PC-9 (cell line): ENCODE measurements at regions not wholly inside any gene's neighbourhood (a gene's known extent, or its start where the extent isn't known, plus 50 kb on each side); places are given as distances from the start of the nearest gene placed in this dataset.

Experiments
- BruUV-seq: library from RNA; stranded (reverse); fragments of 400-500 nt; replicated peaks from 2 replicates; lab custom pipeline; 2021; lab: Mats Ljungman, UMichigan
- CTCF ChIA-PET: fragments of 300-600 bp; sonication (Branson Sonifier 250); formaldehyde crosslinking; loops from one replicate; lab custom pipeline; 2022; ENCODE audit warnings: antibody characterized with exemption; lab: Charles Lee
- POLR2A ChIA-PET: fragments of 300-600 bp; sonication (Branson Sonifier 250); formaldehyde crosslinking; loops from one replicate; lab custom pipeline; 2022; ENCODE audit warnings: antibody characterized with exemption; ENCODE audit not compliant: unreplicated experiment; lab: Charles Lee
- DNase-seq, 2 experiments: peaks; one replicate each; pipeline versions ENCODE4 v3.0.0 to v3.0.0-alpha.2; 2015 to 2022; ENCODE audit warnings: mixed read lengths in 1 of 2
- H2AFZ ChIP-seq: fragments of 200-600 bp; sonication (generic); 2 replicates; pipeline ENCODE4 v1.8.1; 2017; ENCODE audit warnings: antibody characterized with exemption
- H3F3A ChIP-seq: fragments of 200-600 bp; sonication (generic); 2 replicates; pipeline ENCODE4 v1.8.1; 2017; ENCODE audit warnings: antibody characterized with exemption, mild to moderate bottlenecking, low read depth; ENCODE audit not compliant: insufficient read depth
- H3K27ac ChIP-seq: fragments of 200-600 bp; sonication (generic); 2 replicates; pipeline ENCODE4 v1.6.1; 2016; ENCODE audit warnings: mixed run types
- H3K27me3 ChIP-seq: fragments of 200-600 bp; sonication (generic); 2 replicates; pipeline ENCODE4 v1.6.1; 2016; ENCODE audit warnings: low read depth, mixed run types; ENCODE audit not compliant: insufficient read depth
- H3K36me3 ChIP-seq: fragments of 200-600 bp; sonication (generic); 2 replicates; pipeline ENCODE4 v1.6.1; 2016; ENCODE audit warnings: low read depth, mixed run types
- H3K4me1 ChIP-seq: fragments of 200-600 bp; sonication (generic); replicated peaks from 2 replicates; pipeline ENCODE4 v1.6.1; 2016; ENCODE audit warnings: mixed run types; ENCODE audit not compliant: insufficient read depth
- H3K4me2 ChIP-seq: fragments of 200-600 bp; sonication (generic); 2 replicates; pipeline ENCODE4 v1.6.1; 2017; ENCODE audit warnings: mixed run types
- H3K4me3 ChIP-seq: fragments of 200-600 bp; sonication (generic); 2 replicates; pipeline ENCODE4 v1.6.1; 2016; ENCODE audit warnings: mixed run types
- H3K79me2 ChIP-seq: fragments of 200-600 bp; sonication (generic); 2 replicates; pipeline ENCODE4 v1.6.1; 2017; ENCODE audit warnings: low read depth, mixed run types
- H3K9me2 ChIP-seq: fragments of 200-600 bp; sonication (generic); 2 replicates; pipeline ENCODE4 v1.8.1; 2017; ENCODE audit warnings: mild to moderate bottlenecking; ENCODE audit not compliant: insufficient read depth
- H3K9me3 ChIP-seq: fragments of 200-600 bp; sonication (generic); 2 replicates; pipeline ENCODE4 v1.8.1; 2016; ENCODE audit warnings: low read depth; ENCODE audit not compliant: insufficient read depth
- H4K20me1 ChIP-seq: fragments of 200-600 bp; sonication (generic); 2 replicates; pipeline ENCODE4 v1.8.1; 2017; ENCODE audit not compliant: insufficient read depth
- CTCF ChIP-seq: fragments of 200-600 bp; sonication (generic); conservative IDR thresholded peaks from 2 replicates; pipeline ENCODE4 v1.6.1; 2017; ENCODE audit warnings: mixed run types, antibody characterized with exemption, mild to moderate bottlenecking, moderate library complexity
- EZH2 ChIP-seq: fragments of 200-600 bp; sonication (generic); IDR thresholded peaks from 2 replicates; pipeline ENCODE4 v1.8.0; 2017; ENCODE audit warnings: antibody characterized with exemption, low read depth
- intact Hi-C: fragments of 100-400 bp; cut with micrococcal nuclease; formaldehyde crosslinking; loops from one replicate; pipeline ENCODE4 v1.10.0; 2022; ENCODE audit not compliant: unreplicated experiment

DNA sequence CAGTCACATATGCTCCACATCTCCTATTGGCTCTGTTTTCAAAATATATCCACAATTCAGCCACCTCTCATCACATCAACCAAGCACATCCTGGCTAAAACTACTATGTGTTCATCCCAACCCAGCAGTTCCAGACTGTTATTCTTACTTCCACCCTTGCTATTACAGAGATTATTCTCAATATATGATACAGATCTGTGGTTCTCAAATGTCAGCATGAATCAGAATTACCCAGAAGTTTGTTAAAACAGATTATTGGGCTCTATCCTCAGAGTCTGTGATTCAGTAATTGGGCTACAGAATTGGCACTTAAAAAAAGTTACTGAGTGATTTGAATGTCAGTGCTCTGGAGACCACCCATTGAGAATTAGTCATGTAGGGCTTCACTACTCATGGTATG is 78.8 kb upstream of the IZUMO3 start:
- no peak overlapping the region for H3K4me3 ChIP-seq
- intact Hi-C loops: no loop called here
- POLR2A ChIA-PET: no interaction called here
- H3K9me2 ChIP-seq: no peaks in the 10 kb centered on the region
- no TSS peak for BruUV-seq
- H4K20me1 ChIP-seq: no peaks in the 10 kb centered on the region
- no peak overlapping the region for H3K4me2 ChIP-seq
- no peaks in the 10 kb centered on the region for H3K79me2 ChIP-seq
- TF ChIP-seq CTCF (no peak), EZH2 (no peak)
- H3K27ac ChIP-seq: no peak overlapping the region
- H3F3A ChIP-seq: no peaks in the 10 kb centered on the region
- no peaks in the 10 kb centered on the region for H3K27me3 ChIP-seq
- no peaks in the 10 kb centered on the region for H3K4me1 ChIP-seq
- no peak overlapping the region for H2AFZ ChIP-seq
- H3K9me3 ChIP-seq: no peaks in the 10 kb centered on the region
- no peak for DNase-seq
- CTCF ChIA-PET: no interaction called here
- no peaks in the 10 kb centered on the region for H3K36me3 ChIP-seq

- Histone ChIP-seq H3K4me2 (no peak overlapping the region), H4K20me1 (no peaks in the 10 kb centered on the region), H3K4me3 (no peak overlapping the region), H3K79me2 (no peaks in the 10 kb centered on the region), H3K9me3 (no peaks in the 10 kb centered on the region), H3K9me2 (no peaks in the 10 kb centered on the region), H3K27me3 (no peaks in the 10 kb centered on the region), H3K27ac (no peak overlapping the region), H3K4me1 (no peaks in the 10 kb centered on the region), H3K36me3 (no peaks in the 10 kb centered on the region), H2AFZ (no peak overlapping the region), H3F3A (no peaks in the 10 kb centered on the region)
- POLR2A ChIA-PET: no interaction called here
- DNase-seq: no peak
- intact Hi-C loops: no loop called here
- BruUV-seq: no TSS peak
- CTCF ChIA-PET: no interaction called here
- no peak for TF ChIP-seq CTCF
- TF ChIP-seq EZH2: no peak
These were observed 75.0 kb upstream of the IZUMO3 start for GRCh38 chr9:24620741-24621140.

GRCh38 chr9:24616863-24617262 is 71.2 kb upstream of the IZUMO3 start:
- H2AFZ ChIP-seq: no peak overlapping the region
- TF ChIP-seq CTCF: no peak
- TF ChIP-seq EZH2: no peak
- H3K9me3 ChIP-seq: no peaks in the 10 kb centered on the region
- CTCF ChIA-PET: no interaction called here
- intact Hi-C loops: no loop called here
- POLR2A ChIA-PET: no interaction called here
- H4K20me1 ChIP-seq: no peaks in the 10 kb centered on the region
- H3K4me3 ChIP-seq: no peak overlapping the region
- H3K79me2 ChIP-seq: no peaks in the 10 kb centered on the region
- no peaks in the 10 kb centered on the region for H3K9me2 ChIP-seq
- H3K27ac ChIP-seq: no peak overlapping the region
- no peaks in the 10 kb centered on the region for H3K27me3 ChIP-seq
- no TSS peak for BruUV-seq
- no peaks in the 10 kb centered on the region for H3K36me3 ChIP-seq
- no peaks in the 10 kb centered on the region for H3F3A ChIP-seq
- H3K4me1 ChIP-seq: no peaks in the 10 kb centered on the region
- H3K4me2 ChIP-seq: no peak overlapping the region
- DNase-seq: no peak
